ENCODE measurements at regions not wholly inside any gene's neighbourhood (a gene's known extent, or its start where the extent isn't known, plus 50 kb on each side); places are given as distances from the start of the nearest gene placed in this dataset.

- no peak for TF ChIP-seq SUPT20H (IDR thresholded peaks at IDR 0.05; ENCODE audit: borderline replicate concordance, control insufficient read depth, low read depth, low read length)
These were observed 214.1 kb downstream of the HERPUD2 start (continued) for GRCh38 chr7:35480806-35481205.

GRCh38 chr7:35477609-35478008 lies 217.3 kb downstream of the HERPUD2 start:
- Histone ChIP-seq H2AFZ (ENCODE audit: control insufficient read depth, low read depth, low read length) (no peak overlapping the region), H3K4me1 (ENCODE audit: control insufficient read depth, insufficient read depth, low read length) (no peaks in the 10 kb centered on the region), H3K4me3 (no peak overlapping the region), H3K36me3 (ENCODE audit: control insufficient read depth in 2 of 2, insufficient read depth in 2 of 2, low read length in 1 of 2) (no peaks in the 10 kb centered on the region), H3K27me3 (replicated peaks in 1 of 2; ENCODE audit: control insufficient read depth in 2 of 2, insufficient read depth in 2 of 2, low read length in 1 of 2) (no peaks in the 10 kb centered on the region), H4K20me1 (ENCODE audit: control insufficient read depth, insufficient read depth) (no peaks in the 10 kb centered on the region), H3K27ac (ENCODE audit: control insufficient read depth, insufficient read depth) (no peak overlapping the region), H3K79me2 (ENCODE audit: control insufficient read depth, insufficient read depth, low read length) (no peaks in the 10 kb centered on the region), H3K9me3 (replicated peaks; ENCODE audit: control insufficient read depth, insufficient read depth, low read length) (no peaks in the 10 kb centered on the region), H3K4me2 (ENCODE audit: control insufficient read depth, insufficient read depth) (no peak overlapping the region), H3K9ac (ENCODE audit: control insufficient read depth, insufficient read depth, low read length) (no peak overlapping the region)
- ChIA-PET CTCF (interaction anchor here (0.8 kb wide), 1 partner anchor 43 kb away, joined by 3 read pairs; no protein-coding TSS in a partner anchor), RAD21 (ENCODE audit: unreplicated experiment) (no interaction called here), SMC1A (ENCODE audit: uncharacterized antibody, unreplicated experiment) (no interaction called here), POLR2A (no interaction called here)
- intact Hi-C loops (cut with micrococcal nuclease; ENCODE audit: unreplicated experiment): no loop called here
- TF ChIP-seq NR2C2 (IDR thresholded peaks at IDR 0.05; ENCODE audit: borderline replicate concordance, control insufficient read depth, insufficient read length, low read depth) (no peak), STAT1 (conservative IDR thresholded peaks at IDR 0.05) (no peak), BACH1 (IDR thresholded peaks at IDR 0.05; ENCODE audit: borderline replicate concordance) (no peak), RELB (IDR thresholded peaks at IDR 0.05; ENCODE audit: low read depth) (no peak), SREBF1 (IDR thresholded peaks at IDR 0.05; ENCODE audit: low read length) (no peak), LARP7 (IDR thresholded peaks at IDR 0.05) (no peak), NFYA (IDR thresholded peaks at IDR 0.05; ENCODE audit: borderline replicate concordance, low read depth, low read length) (no peak), STAT3 (IDR thresholded peaks at IDR 0.05; ENCODE audit: low read depth, low read length) (no peak), RB1 (IDR thresholded peaks at IDR 0.05; ENCODE audit: borderline replicate concordance) (no peak), HCFC1 (IDR thresholded peaks at IDR 0.05; ENCODE audit: low read length) (no peak), TARDBP (IDR thresholded peaks at IDR 0.05; ENCODE audit: borderline replicate concordance) (no peak), RAD21 (IDR thresholded peaks at IDR 0.05; ENCODE audit: insufficient read depth, low read depth, low read length) (no peak), CTCF (IDR thresholded peaks at IDR 0.05 in 2 of 3, conservative IDR thresholded peaks at IDR 0.05 in 1 of 3; ENCODE audit: control insufficient read depth in 2 of 3, extremely low read depth in 1 of 3, insufficient read depth in 1 of 3, low read depth in 3 of 3, low read length in 3 of 3) (no peak), HDAC6 (IDR thresholded peaks at IDR 0.05; ENCODE audit: unreplicated experiment) (no peak), CHD1 (IDR thresholded peaks at IDR 0.05; ENCODE audit: low read depth, low read length) (no peak), HDGF (IDR thresholded peaks at IDR 0.05) (no peak), TAF1 (IDR thresholded peaks at IDR 0.05; ENCODE audit: borderline replicate concordance, low read depth, low read length) (no peak), MEF2A (IDR thresholded peaks at IDR 0.05; ENCODE audit: insufficient read depth, low read depth, low read length) (no peak)
- BruUV-seq (replicated peaks): no TSS peak
- WGBS (ENCODE audit: insufficient coverage, insufficient replicate concordance, low lambda C conversion rate, missing lambda C conversion rate): 25% methylated on average over 6 of the region's 6 CpGs
- in situ Hi-C loops (cut with MboI): no loop called here
- DNase-seq (ENCODE audit: low read depth, low spot score) (no peak), FAIRE-seq (no peak), ATAC-seq (no peak)

Measured in GM12878 (cell line).